Superior temporal gyrus (tissue), 1 donor: ENCODE measurements at regions not wholly inside any gene's neighbourhood (a gene's known extent, or its start where the extent isn't known, plus 50 kb on each side); places are given as distances from the start of the nearest gene placed in this dataset.

Experiments
- DNase-seq: peaks from one replicate; pipeline ENCODE4 v3.0.0-alpha.2; 2016; ENCODE audit errors: extremely low spot score

- no peak for DNase-seq
These were observed 160.1 kb downstream of the ERMARD start for GRCh38 chr6:169911264-169912263.

GRCh38 chr6:169909113-169909512, 157.7 kb downstream of the ERMARD start:
- no peak for DNase-seq

- no peak for DNase-seq
These were observed 157.0 kb downstream of the ERMARD start for GRCh38 chr6:169908403-169908933.

DNA sequence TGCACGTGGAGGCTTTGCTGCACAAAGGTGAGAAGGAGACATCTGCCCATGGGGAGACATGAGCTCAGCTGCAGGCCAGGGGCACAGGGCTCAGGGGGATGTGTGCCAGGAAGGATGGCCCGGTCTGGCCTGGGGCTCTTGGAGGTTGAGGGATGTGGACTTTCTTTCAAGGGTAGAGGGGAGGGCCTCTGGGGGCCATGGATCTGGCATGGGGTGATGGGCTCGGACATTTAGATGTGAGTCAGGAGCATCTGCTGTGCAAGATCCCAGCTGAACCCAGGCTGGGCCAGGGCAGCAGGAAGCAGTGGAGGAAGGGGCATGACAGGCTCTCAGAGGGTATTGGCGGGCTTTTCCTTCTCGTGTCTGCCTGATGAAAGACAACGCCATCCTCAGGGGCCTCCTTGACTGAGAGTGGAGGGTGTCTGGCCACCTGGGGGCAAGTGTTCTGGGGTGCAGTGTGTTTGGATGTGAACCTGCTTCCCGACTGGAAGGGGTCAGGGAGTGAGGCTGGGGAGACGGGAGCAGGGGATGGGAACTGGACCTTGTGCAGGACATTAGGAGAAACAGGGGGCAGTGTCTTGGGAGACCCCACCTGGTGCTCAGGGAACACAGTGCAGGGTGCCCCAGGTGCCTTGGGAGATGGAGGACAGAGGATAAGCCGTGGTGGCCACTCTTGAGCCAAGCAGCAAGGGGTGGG, 156.1 kb downstream of the ERMARD start:
- no peak for DNase-seq

- no peak for DNase-seq
These were observed 155.4 kb downstream of the ERMARD start for GRCh38 chr6:169906688-169907418.

GRCh38 chr6:169906004-169906687, 154.7 kb downstream of the ERMARD start:
- DNase-seq, result no peak

DNA sequence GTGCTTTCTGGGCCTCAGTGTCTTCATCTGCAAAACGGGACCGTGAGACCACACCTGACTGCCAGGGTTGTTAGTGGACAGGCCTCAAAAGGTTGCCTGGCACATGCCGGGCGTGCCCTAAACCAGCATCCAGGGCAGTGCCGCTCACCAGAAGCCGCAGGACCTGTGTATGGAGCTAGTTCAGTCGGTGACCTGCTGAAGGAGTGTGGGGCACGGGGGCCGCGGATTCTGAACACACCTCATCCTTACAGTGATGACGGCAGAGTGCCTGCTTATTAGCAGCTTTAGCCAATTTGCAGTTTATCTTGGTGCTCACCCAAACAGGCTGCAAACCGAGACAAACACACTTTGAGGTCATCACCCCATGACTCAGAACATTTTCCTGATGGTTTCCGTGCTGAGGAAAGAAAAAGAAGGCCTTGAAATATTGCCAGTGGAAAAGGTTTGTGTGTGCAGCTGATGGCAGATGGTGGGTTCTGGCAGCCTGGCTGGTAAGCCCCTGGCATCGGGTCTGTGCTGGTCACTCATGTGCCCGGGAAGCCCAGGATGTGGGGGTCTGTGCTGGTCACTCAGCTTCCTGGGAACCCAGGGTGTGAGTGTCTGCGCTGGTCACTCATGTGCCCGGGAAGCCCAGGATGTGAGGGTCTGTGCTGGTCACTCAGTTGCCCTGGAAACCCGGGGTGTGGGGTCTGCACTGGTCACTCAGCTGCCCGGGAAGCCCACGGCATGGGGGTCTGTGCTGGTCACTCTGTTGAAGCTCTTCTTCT, 153.8 kb downstream of the ERMARD start:
- no peak for DNase-seq

DNA sequence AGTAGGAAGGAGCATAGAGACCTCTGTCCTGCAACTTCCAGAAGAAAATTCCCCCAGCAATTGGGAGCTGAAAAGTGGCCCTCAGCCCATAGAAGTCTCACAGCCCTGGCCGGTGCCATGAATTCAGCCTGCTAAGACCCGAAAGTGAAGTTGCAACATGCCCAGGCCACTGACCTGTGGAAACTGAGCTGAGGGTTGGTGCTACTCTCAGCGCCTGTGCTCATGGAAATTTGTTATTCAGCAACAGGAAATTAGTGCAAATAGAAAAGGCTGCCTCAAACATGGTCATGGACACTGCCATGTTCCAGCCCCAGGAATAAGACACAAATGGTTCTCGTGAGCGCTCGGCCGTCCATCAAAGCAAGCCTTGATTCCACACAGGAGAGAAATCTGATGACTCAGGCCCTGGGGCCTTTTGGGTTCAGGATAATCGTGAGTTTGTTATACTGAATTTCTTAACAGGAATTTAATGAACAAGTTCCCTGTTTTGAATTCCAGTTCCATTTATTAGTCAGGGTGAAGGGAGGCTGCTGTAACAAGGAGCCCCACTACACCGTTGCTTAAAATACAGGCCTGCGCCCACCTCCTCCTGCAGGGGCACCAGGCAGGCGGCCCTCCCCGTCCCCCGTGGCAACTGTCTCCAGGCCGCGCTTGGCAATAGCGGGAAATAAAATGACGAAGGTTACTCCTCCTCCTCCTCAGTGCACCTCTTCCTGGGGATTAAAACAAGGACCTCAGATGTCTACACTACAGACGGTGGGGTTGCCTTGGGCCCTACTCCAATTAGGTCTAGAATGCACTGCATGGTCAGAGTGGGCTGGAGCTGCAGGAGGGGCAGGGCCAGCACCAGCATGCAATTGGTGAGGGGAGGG, 152.9 kb downstream of the ERMARD start:
- no peak for DNase-seq

- DNase-seq, result no peak
These were observed 151.7 kb downstream of the ERMARD start for GRCh38 chr6:169903122-169903521.

GRCh38 chr6:169902604-169903003, 151.2 kb downstream of the ERMARD start:
- no peak for DNase-seq

GRCh38 chr6:169902070-169902469, 150.6 kb downstream of the ERMARD start:
- DNase-seq, result no peak

DNA sequence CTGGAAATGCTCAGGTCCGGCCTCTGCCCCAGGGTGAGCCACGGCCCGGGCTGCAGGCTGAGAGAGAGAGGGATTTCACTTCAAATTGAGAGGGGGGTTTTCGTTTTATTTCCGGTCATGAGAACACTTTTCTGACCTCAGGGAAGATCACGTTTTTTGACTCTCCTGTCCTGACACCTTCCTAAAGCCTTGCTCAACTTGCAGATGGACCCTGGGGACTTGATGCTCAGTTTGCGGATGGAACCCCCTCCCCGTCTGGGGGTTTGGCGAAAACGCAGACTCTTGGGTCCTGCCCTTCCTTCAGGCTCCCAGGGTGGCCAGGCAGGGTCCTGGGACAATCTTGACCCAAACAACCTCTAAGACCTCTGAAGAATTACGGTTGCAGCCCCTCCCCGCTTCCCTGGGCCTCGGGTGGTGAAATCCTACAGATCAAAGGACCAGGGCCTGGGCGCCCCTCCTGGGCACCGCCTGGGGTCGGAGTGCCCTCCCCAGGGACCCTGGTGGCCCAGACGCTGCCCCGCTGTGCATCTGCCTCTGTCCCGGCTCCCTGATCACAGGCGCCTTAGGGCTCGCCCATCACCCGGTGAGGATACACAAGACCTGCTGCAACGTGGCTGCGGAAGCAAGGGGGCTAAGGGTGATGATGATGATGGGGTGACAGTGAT, 148.2 kb downstream of the ERMARD start:
- DNase-seq, result no peak

DNA sequence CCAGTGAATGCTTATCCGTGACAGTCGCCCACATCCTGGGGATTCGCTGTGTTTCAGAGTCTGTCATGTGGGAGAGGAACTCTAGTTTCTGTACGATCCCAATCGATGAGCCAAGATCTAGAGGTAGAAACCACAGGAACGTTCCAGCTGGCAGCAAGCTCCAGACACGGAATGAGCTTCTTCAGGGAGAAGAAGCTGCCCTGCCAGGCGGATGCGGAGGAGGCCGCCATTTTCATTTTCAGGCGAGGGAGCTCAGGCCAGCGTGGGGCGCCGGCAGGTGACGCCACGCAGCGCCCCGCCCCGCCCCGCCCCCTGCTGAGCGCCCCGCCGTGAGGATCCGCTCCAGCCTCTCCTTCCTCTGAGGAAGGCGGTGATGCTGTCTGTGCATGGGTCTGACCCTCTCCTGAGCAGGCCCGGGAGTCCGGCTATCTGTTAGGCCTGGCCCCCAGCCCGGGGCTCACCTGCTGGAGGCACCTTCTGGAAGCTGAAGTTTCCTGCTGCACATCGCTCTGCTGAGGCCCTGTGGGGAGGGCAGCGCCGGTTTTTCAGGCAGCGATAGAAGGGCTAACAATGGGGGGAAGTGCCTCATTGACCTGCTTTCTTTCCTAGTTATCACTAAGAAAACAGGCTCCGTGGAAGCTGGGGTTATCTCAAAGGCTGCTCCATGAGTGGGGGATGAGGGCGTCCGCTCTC, 147.5 kb downstream of the ERMARD start:
- peak; percentile 14 for DNase-seq

- DNase-seq, result no peak
These were observed 146.4 kb downstream of the ERMARD start for GRCh38 chr6:169897601-169898358.

DNA sequence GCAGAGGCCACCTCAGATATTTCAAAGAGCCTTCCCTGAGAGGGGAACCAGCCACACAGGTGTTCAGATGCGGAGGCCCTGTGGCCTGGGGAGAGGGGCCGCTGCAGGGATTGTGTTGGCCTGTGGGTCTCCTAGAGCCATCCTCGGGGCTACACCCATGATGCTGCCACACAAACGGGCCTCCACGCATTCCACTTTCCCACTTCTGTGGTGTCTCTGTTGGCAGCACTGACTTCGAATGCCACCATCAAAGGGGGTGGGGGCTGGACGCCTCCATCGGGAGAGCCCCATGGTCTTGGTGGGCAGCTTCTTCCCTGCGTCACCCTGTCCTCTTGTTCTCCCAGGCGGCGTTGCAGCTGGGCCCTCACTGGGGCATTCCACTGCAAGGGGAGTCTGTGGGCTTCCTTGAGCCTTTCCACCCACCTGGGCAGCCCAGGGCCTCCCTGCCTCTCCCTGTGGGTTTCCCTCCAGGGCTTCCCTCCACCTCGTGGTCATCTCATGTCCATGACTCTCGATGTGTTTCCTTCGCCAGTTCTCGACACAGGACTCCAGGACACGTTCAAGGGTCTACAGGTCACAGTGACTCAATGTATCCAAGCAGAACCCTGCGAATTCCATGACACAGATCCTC, 145.5 kb downstream of the ERMARD start:
- DNase-seq, result no peak

- DNase-seq, result no peak
These were observed 144.7 kb downstream of the ERMARD start for GRCh38 chr6:169895926-169896761.
